Motor neuron (in vitro differentiated cells): ENCODE measurements at regions not wholly inside any gene's neighbourhood (a gene's known extent, or its start where the extent isn't known, plus 50 kb on each side); places are given as distances from the start of the nearest gene placed in this dataset.
"Not testable (repeated sequence)": the region's sequence is repeated elsewhere in the genome, so short reads cannot be mapped to it uniquely, and the experiment has no call there.

Source experiments
- ATAC-seq, 8 experiments: fragments of 200-7000 bp; cut with Tn5 transposase; replicated peaks in 6 of 8; 2 replicates each; pipeline ENCODE4 v1.8.0; 2021; ENCODE audit warnings: mild to moderate bottlenecking in 8 of 8, moderate library complexity in 8 of 8
- H3K27ac ChIP-seq, 2 donors: fragments of 250-450 bp; sonication (Bioruptor Pico); 2 replicates each; pipeline ENCODE4 v1.9.0; 2021; ENCODE audit warnings: antibody characterized with exemption in 2 of 2, mild to moderate bottlenecking in 2 of 2, moderate library complexity in 1 of 2
- H3K4me1 ChIP-seq, 2 donors: fragments of 250-450 bp; sonication (Bioruptor Pico); replicated peaks in 1 of 2; 2 replicates each; pipeline ENCODE4 v1.6.1; 2021; ENCODE audit warnings: antibody characterized with exemption in 2 of 2, mild to moderate bottlenecking in 2 of 2, moderate library complexity in 1 of 2
- H3K4me3 ChIP-seq, 5 donors: fragments of 250-450 bp; sonication (Bioruptor Pico); 2 replicates each; pipeline ENCODE4 v1.9.0; 2021; ENCODE audit warnings: antibody characterized with exemption in 5 of 5, mild to moderate bottlenecking in 5 of 5, moderate library complexity in 4 of 5
- WGBS, 10 experiments: fragments of 450-650 bp; shearing (Covaris generic); methylation state at CpG; one replicate each; pipeline ENCODE4 v1.0.0; 2022; 5-methylcytosine and 5-hydroxymethylcytosine counted together
- in situ Hi-C, 9 experiments: fragments of 400-800 bp; cut with MboI; loops; one replicate each; pipeline ENCODE4 v1.15.0; 2021; ENCODE audit warnings: low sequenced_read_pairs in 9 of 9, low pct_unique_long_range_greater_than_20kb in 2 of 9; ENCODE audit not compliant: unreplicated experiment in 9 of 9

DNA sequence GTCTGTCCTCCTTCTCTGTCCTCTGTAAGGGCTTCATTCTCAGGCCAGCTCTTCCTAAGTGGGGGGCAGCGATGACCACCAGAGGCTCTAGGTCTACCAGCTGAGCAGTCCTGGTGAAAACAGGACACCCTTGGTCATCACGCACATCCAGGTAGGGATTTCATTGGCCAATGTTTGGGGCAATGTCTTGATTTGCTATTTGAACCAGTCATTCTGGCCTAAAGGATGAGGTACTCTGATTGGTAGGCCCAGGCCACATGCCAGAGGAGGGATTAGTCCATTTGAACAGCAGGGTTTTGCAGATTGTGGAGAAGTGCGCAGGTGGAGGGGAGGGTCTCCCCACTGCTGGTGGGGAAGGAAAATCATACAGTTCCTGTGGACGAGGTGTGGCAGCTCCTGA is 57.3 kb downstream of the PLXNA1 start:
- ATAC-seq = no peak
- in situ Hi-C loops = no loop called here

DNA sequence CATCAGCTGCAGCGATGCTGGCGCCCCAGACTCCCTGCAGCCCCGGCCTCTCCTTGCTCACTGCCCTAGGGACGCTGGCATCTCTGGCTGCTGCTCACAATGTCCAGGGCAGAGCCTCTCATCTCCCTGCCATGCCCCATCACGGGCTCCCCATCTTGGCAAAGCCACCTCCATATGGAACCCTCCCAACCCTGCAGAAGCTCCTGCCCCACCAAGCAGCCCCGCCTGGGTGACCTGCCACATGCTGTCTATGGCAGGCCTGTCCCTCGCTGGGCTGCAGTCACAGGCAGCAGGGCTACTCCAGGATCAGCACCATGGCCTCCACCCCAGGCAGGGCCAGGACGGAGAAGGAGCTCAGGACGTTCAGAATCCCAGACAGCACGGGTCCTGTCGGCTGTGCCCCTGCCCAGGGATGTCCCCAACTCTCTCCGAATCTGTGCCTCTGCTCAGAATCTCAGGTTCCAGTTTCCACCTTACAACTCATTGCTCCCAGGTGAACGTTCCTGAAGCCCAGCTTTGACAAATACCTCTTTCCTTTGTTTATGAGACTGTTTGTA is 58.4 kb downstream of the PLXNA1 start:
- Histone ChIP-seq H3K27ac (no peak overlapping the region), H3K4me3 (no peak overlapping the region), H3K4me1 (peaks cover 17% of the 10 kb centered on the region in 2 donors)
- 40 to 100% (median 90%) methylated on average over 1 to 6 of the region's 13 CpGs; no CpG with 5 or more reads in 2 of the 10 experiments for WGBS, 10 experiments
- no peak for ATAC-seq
- in situ Hi-C loops = no loop called here

More for the DNA sequence above, 57.3 kb downstream of the PLXNA1 start:
- peaks cover 17% of the 10 kb centered on the region in 2 donors for H3K4me1 ChIP-seq
- H3K4me3 ChIP-seq = no peak overlapping the region
- WGBS, 10 experiments = 60 to 100% (median 77%) methylated on average over 1 to 3 of the region's 4 CpGs; no CpG with 5 or more reads in 3 of the 10 experiments
- no peak overlapping the region for H3K27ac ChIP-seq

DNA sequence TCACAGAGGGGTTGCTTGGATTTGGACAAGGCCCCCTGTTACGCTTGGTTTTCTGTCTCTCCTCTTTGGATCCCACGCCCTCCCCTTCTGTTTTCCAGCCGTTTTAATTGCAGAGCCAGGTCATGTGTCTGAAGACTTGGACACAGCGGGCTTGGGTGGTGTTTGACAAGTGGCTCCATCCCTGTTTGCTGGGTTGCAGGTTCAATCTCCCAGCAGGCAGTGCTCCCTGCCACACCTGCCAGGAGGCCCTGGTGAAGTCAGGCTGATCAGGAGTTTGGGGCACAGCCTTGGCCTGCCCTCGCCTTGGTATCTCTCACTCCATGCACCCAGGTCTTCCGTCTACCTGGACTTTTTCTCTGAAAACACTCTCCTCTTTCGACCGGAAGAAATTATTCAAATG is 59.0 kb downstream of the PLXNA1 start:
- H3K4me3 ChIP-seq = no peak overlapping the region
- H3K27ac ChIP-seq = no peak overlapping the region
- H3K4me1 ChIP-seq = peaks cover 17% of the 10 kb centered on the region in 2 donors
- in situ Hi-C loops = no loop called here
- no peak for ATAC-seq
- WGBS, 10 experiments = 49 to 98% (median 80%) methylated on average over 1 to 7 of the region's 8 CpGs; no CpG with 5 or more reads in 1 of the 10 experiments

DNA sequence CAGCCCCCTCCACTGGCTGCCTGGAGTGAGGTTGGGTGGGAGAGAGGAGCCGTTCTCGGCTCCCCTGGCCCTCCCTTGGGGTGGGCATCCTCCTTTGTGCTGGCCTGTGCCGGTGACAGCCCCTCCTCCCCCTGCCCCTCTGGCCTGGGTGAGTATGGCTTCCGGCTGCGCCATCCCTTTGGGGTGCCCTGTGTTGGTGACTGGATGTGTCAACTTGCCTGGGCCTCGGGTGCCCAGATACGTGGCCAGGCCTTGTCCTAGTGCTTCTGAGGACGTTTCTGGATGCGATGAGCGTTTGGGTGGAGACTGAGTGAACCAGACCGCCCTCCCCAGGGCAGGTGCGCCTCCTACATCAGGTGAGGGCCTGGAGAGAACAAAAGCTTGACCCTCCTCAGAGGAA is 59.7 kb downstream of the PLXNA1 start:
- in situ Hi-C loops = no loop called here
- H3K4me3 ChIP-seq = no peak overlapping the region
- peaks cover 10 to 11% of the 10 kb centered on the region in 2 donors for H3K4me1 ChIP-seq
- WGBS, 10 experiments = 83 to 100% methylated on average over 1 to 2 of the region's 12 CpGs; no CpG with 5 or more reads in 8 of the 10 experiments
- ATAC-seq = no peak
- H3K27ac ChIP-seq = no peak overlapping the region

DNA sequence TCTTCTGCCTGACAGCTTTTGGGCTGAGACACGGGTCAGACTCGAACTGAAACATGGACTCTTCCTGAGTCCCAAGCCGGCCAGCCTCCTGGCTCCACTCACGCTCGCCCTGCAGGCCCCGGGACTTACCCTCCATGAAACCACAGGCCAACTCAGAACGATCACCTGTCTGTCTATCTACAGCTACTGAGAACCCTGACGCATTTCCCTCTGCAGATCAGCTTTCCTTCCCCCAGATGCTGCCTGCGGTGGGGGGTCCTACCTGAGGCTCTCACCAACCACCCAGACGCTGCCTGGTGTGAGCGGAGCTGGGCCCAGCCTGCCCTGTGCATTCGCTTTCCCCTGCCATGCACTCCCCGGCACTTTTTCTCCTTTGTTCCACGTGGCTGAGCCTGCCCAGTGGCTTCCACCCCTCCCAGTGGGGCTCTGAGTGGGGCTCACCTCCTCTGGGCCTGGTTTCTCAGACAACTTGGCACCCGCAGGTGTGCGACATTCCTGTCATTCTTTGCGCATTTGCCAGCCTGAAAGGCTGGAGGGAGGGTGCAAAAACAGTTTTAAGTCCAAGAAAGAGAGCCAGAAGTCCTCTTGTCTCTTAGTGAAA is 60.2 kb downstream of the PLXNA1 start:
- no peak overlapping the region for H3K4me3 ChIP-seq
- in situ Hi-C loops = no loop called here
- peak in 1 of 8 experiments; percentile 18 for ATAC-seq

DNA sequence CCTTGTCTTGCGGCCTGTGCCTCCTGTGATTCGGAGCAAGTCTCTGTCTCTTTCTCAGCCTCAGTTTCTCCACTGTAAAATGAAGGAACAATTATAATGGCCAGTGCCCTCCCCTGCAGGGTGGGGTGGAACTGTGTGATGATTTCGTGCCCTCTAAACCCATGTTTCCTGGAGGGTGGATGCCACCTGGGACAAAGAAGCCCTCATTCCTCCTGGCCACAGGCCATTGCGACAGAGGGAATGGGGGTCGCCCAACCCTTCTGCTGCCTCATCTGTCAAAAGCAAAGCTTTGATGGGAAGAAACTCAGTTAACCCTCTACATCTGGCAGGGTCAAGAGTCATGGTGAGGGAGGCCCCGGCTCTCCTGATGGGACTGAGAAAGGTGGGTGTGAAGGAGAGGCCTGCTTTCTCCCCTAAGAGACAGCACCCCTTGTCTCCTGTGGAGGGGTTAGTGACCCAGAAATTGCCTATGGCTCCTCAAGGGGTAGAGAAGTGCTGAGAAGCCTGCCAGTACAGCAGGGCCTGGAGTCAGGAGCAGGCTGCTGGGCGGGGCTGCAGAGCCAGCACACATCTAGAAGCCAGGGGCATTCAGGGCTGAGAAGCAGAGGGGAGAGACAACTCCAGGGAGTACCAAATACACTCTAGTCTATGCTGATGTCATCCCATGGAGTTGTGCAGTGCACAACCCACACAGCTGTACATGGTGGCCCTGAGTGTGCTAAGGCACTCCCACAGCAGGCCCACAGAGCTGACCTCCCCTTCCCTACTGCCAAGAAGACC is 61.0 kb downstream of the PLXNA1 start:
- H3K4me3 ChIP-seq = no peak overlapping the region
- ATAC-seq = peak in 7 of 8 experiments; percentile 24 to 86 (median 34)
- peaks cover 0 to under 1% of the 10 kb centered on the region in 2 donors for H3K4me1 ChIP-seq
- 73 to 100% (median 100%) methylated on average over 1 to 6 of the region's 7 CpGs; no CpG with 5 or more reads in 3 of the 10 experiments for WGBS, 10 experiments
- in situ Hi-C loops = no loop called here
- H3K27ac ChIP-seq = no peak overlapping the region

More for the DNA sequence above, 60.2 kb downstream of the PLXNA1 start:
- WGBS, 10 experiments = 40 to 100% (median 83%) methylated on average over 1 to 7 of the region's 17 CpGs; no CpG with 5 or more reads in 2 of the 10 experiments
- Histone ChIP-seq H3K27ac (no peak overlapping the region), H3K4me1 (peaks cover 5 to 6% of the 10 kb centered on the region in 2 donors)

DNA sequence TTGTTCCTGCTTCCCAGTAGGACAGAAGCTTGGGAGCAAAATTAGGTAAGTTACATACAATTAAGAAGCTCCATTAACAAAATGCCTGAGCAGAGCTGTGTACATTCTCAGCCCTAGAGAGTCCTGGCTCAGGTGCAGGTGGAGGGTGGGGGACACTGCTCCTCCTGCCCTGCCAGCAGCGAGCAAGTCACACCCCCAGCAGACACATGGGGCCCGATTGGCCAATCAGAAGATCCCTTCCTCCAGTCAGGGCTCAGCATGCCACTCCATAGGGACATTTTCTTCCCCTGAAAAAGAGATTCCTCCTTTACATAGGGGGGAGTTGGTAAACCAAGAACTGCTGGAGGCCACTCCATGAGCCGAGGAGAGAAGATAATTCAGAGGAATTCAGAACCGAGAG is 62.1 kb downstream of the PLXNA1 start:
- Histone ChIP-seq H3K27ac (no peak overlapping the region), H3K4me1 (no peaks in the 10 kb centered on the region), H3K4me3 (no peak overlapping the region)
- ATAC-seq = peak in 6 of 8 experiments; percentile 43 to 73 (median 52)
- in situ Hi-C loops = no loop called here
- WGBS, 10 experiments = 0 to 60% (median 44%) methylated on average over 1 to 3 of the region's 4 CpGs; no CpG with 5 or more reads in 5 of the 10 experiments

DNA sequence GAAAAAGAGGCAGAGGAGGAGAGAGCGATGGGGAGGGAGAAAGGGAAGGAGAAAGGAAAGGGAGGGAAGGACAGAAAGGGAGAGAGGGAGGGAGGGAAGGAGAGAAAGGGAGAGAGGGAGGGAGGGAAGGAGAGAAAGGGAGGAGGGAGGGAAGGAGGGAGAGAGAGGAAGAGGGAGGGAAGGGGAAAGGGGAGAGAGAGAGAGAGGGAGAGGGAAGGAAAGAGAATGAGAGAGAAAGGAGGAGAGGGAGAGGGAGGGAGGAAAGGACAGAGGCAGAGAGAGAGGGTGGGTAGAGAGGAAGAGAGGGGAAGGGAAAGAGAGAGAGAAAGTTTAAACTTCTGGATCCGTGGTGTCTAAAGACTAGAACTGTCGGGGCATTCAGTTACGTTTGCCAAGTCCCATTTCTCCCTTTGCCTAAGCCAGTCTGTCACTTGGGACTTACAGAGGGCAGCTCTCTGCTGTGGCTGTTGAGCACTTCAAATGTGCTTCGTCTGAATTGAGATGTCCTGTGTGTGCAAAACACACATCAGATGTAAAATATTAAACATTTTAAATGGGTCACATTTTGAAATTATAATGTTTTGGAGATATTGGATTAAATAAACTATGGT is 62.6 kb downstream of the PLXNA1 start:
- in situ Hi-C loops = no loop called here
- 18 to 83% (median 33%) methylated on average over 2 to 4 of the region's 5 CpGs; no CpG with 5 or more reads in 3 of the 10 experiments for WGBS, 10 experiments
- no peak overlapping the region for H3K4me3 ChIP-seq
- H3K4me1 ChIP-seq = no peaks in the 10 kb centered on the region
- no peak overlapping the region for H3K27ac ChIP-seq
- ATAC-seq = no peak

DNA sequence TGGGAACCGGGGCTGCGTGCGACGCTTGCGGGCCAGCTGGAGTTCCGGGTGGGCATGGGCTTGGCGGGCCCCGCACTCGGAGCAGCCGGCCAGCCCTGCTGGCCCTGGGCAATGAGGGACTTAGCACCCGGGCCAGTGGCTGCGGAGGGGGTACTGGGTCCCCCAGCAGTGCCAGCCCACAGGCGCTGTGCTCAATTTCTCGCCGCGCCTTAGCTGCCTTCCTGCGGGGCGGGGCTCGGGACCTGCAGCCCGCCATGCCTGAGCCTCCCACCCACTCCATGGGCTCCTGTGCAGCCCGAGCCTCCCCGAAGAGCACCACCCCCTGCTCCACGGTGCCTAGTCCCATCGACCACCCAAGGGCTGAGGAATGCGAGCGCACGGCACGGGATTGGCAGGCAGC is 63.8 kb downstream of the PLXNA1 start:
- H3K4me3 ChIP-seq, in situ Hi-C loops, H3K27ac ChIP-seq, H3K4me1 ChIP-seq, ATAC-seq: not testable (repeated sequence)
- WGBS, 10 experiments = no CpG with 5 or more reads among the region's 28 CpGs

DNA sequence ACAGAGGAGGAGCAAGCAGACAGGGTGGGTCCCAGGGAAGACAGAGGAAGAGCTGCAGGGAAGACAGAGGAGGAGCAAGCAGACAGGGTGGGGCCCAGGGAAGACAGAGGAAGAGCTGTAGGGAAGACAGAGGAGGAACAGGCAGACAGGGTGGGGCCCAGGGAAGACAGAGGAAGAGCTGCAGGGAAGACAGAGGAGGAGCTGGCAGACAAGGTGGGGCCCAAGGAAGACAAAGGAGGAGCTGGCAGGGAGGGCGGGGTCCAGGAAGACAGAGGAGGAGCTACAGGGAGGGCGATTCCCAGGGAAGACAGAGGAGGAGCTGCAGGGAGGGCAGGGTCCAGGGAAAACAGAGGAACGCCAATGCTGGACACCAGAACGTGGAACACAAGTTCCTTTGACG is 66.5 kb downstream of the PLXNA1 start:
- peak in 4 of 8 experiments; percentile 42 to 93 (median 78) for ATAC-seq
- in situ Hi-C loops = no loop called here
- WGBS, 10 experiments = 28 to 100% (median 82%) methylated on average over 1 to 5 of the region's 5 CpGs; no CpG with 5 or more reads in 4 of the 10 experiments
- H3K27ac ChIP-seq = no peak overlapping the region
- peaks cover 0 to 3% of the 10 kb centered on the region in 2 donors for H3K4me1 ChIP-seq
- no peak overlapping the region for H3K4me3 ChIP-seq

DNA sequence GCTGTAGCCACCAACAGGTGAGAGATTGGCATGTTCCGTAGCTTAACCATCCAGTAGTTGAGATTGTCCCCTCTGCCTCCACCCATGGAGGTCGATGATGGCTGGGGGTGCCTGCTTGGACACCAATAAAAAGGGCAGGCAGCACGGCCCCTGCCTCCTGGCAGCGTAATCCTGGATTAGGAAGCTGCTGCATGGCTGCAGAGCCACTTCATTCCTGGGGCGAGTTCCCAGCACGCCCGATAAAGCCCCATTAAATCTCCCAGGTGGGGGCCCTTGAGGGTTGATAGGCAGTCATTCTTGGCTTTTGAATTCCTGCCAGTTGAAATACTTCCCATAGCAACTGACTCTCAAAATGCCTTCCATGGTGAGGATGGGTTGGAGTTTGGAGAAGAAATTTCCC is 67.8 kb downstream of the PLXNA1 start:
- 40 to 100% (median 61%) methylated on average over 1 to 5 of the region's 7 CpGs; no CpG with 5 or more reads in 5 of the 10 experiments for WGBS, 10 experiments
- Histone ChIP-seq H3K4me1 (peaks cover 0 to 3% of the 10 kb centered on the region in 2 donors), H3K27ac (no peak overlapping the region), H3K4me3 (no peak overlapping the region)
- in situ Hi-C loops = no loop called here
- no peak for ATAC-seq

DNA sequence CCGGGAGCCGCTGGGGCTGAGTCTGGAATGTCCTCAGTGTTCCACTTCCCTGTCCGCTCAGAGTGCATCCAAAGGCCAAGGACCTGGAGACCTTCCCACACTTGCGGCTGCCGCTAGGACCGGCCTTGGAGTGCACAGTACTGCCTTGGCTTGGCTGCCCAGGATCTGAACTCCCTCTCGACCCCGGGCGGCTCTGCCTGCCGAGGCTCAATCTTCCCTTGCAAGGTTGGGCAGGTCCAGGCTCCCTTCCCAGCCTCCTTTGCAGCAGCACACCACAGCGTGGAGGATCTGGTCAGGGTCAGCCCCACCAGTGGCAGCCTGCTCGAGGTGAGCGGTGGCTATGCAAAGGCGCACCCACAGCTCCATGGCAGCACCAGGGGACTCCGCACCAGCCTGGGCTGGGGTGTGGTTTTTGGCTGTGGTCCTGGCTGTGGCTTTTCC is 69.2 kb downstream of the PLXNA1 start:
- Histone ChIP-seq H3K27ac (no peak overlapping the region), H3K4me3 (no peak overlapping the region), H3K4me1 (peaks cover 0 to 3% of the 10 kb centered on the region in 2 donors)
- 38 to 100% (median 83%) methylated on average over 1 to 9 of the region's 15 CpGs; no CpG with 5 or more reads in 5 of the 10 experiments for WGBS, 10 experiments
- no peak for ATAC-seq
- in situ Hi-C loops = no loop called here

DNA sequence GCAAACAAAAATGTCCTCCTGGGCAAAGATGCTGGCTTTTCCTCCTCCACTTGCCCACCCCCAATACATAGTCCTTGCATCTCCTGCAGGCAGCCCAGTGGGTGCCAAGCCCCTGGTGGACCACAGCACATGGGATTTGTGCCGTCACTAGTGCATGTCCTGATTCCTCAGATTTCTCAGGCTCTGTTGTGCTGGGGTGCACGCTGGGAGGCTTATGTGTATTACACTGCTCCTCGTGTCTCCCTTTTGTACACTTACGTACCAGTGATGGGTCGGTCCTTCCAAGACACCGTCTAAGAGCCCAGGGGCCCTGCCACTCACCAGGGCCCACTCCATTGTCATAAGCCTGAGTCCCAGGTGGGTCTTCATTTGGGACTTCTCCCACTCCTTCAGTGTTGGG is 70.1 kb downstream of the PLXNA1 start:
- Histone ChIP-seq H3K4me1 (peaks cover 0 to 3% of the 10 kb centered on the region in 2 donors), H3K4me3 (no peak overlapping the region), H3K27ac (no peak overlapping the region)
- no peak for ATAC-seq
- WGBS, 10 experiments = 70 to 93% (median 81%) methylated on average over 2 to 4 of the region's 6 CpGs; no CpG with 5 or more reads in 5 of the 10 experiments
- in situ Hi-C loops = no loop called here
